Body of pancreas (tissue), 4 donors: ENCODE measurements at regions not wholly inside any gene's neighbourhood (a gene's known extent, or its start where the extent isn't known, plus 50 kb on each side); places are given as distances from the start of the nearest gene placed in this dataset.

ENCODE experiments used
- ATAC-seq: fragments of 150-250 bp; one replicate; pipeline ENCODE4 v1.9.1; 2016
- DNase-seq, 4 donors: peaks; one replicate each; pipeline ENCODE4 v3.0.0-alpha.2; 2019
- H3K27ac ChIP-seq, 4 donors: fragments of 200-600 bp; sonication (generic); 1 replicate in 3 of 4; 2 replicates in 1 of 4; pipeline versions ENCODE4 v1.5.1 to v1.6.1; 2016 to 2019; ENCODE audit warnings: mild to moderate bottlenecking in 1 of 4, mixed read lengths in 1 of 4, moderate library complexity in 1 of 4
- H3K27me3 ChIP-seq, 2 donors: fragments of 200-600 bp; sonication (generic); one replicate each; pipeline ENCODE4 v1.6.0; 2016; ENCODE audit warnings: mild to moderate bottlenecking in 1 of 2
- H3K36me3 ChIP-seq, 2 donors: fragments of 200-600 bp; sonication (generic); replicated peaks in 1 of 2; 2 replicates each; pipeline ENCODE4 v1.5.1; 2016; ENCODE audit warnings: low read depth in 2 of 2; ENCODE audit not compliant: insufficient read depth in 1 of 2
- H3K4me1 ChIP-seq: fragments of 200-600 bp; sonication (generic); one replicate; pipeline ENCODE4 v1.6.0; 2016
- H3K4me3 ChIP-seq, 2 donors: fragments of 200-600 bp; sonication (generic); 1 replicate in 1 of 2; 2 replicates in 1 of 2; pipeline ENCODE4 v1.5.1; 2016 to 2019
- H3K9me3 ChIP-seq, 3 donors: fragments of 200-600 bp; sonication (generic); 1 replicate in 2 of 3; 2 replicates in 1 of 3; pipeline ENCODE4 v1.5.1; 2016
- CTCF ChIP-seq, 7 experiments: fragments of 450-650 bp in 4 of 7; fragments of 200-600 bp in 3 of 7; sonication (generic) in 3 of 7; IDR thresholded peaks; one replicate each; pipeline ENCODE4 v1.5.1; 2016 to 2019; ENCODE audit warnings: antibody characterized with exemption in 7 of 7
- POLR2A ChIP-seq, 3 donors: fragments of 450-650 bp; IDR thresholded peaks; one replicate each; pipeline ENCODE4 v1.6.1; 2016; ENCODE audit warnings: antibody characterized with exemption in 3 of 3, mild to moderate bottlenecking in 2 of 3
- WGBS, 2 donors: methylation state at CpG; one replicate each; pipeline ENCODE4 v1.1.5; 2017; 5-methylcytosine and 5-hydroxymethylcytosine counted together
- intact Hi-C: fragments of 100-400 bp; cut with DNase I; formaldehyde crosslinking; loops from one replicate; pipeline ENCODE4 v1.15.1; 2023

DNA sequence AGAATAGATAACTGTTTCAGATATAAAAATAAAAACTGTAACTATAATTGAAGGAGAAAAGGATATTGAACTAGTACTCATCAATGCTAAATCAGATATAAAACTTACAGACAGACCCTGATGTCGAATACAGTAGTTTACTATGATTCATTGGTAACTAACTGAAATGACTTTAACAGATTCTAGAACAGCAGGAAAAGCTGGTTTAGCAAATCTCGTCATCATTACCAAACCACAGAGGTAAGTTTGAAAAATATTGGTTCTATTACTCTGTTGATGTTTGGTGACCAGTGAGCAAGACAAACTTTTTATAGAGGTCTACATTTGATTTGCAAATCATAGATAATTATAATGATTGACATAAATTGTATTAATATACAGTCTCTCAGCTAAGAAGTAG lies 551.4 kb upstream of the ADGRL3 start:
- no peak for TF ChIP-seq POLR2A (IDR thresholded peaks at IDR 0.05)
- TF ChIP-seq CTCF (IDR thresholded peaks at IDR 0.05): no peak
- Histone ChIP-seq H3K4me3 (no peak overlapping the region), H3K27me3 (no peaks in the 10 kb centered on the region), H3K36me3 (no peaks in the 10 kb centered on the region), H3K4me1 (no peaks in the 10 kb centered on the region), H3K9me3 (no peaks in the 10 kb centered on the region), H3K27ac (no peak overlapping the region)
- intact Hi-C loops: no loop called here
- no peak for ATAC-seq
- WGBS, 2 donors: 20 to 30% methylated on average over 2 of the region's 2 CpGs
- no peak for DNase-seq

DNA sequence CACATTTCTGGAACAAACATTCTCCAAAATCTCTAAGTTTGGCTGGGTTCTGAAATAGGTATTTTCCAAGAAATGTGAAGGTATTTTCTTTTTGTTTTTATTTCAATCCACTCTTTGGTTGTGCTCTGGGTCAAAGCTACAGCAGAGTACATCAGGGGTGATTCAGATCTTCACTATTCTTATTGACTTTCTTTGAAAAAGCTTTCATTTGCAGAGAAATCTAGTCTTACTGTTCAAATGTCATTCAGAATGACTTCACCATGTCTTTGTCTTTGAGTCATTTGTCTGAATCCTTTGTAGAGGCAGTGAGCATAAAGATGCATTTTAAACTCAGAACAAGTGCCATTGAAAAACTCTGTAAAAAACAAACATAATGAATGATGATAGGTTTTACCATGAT lies 547.2 kb upstream of the ADGRL3 start:
- Histone ChIP-seq H3K4me1 (no peaks in the 10 kb centered on the region), H3K27me3 (no peaks in the 10 kb centered on the region), H3K4me3 (no peak overlapping the region), H3K27ac (no peak overlapping the region), H3K9me3 (no peaks in the 10 kb centered on the region), H3K36me3 (no peaks in the 10 kb centered on the region)
- ATAC-seq (no peak), DNase-seq (no peak)
- TF ChIP-seq POLR2A (IDR thresholded peaks at IDR 0.05) (no peak), CTCF (IDR thresholded peaks at IDR 0.05) (no peak)
- intact Hi-C loops: no loop called here

DNA sequence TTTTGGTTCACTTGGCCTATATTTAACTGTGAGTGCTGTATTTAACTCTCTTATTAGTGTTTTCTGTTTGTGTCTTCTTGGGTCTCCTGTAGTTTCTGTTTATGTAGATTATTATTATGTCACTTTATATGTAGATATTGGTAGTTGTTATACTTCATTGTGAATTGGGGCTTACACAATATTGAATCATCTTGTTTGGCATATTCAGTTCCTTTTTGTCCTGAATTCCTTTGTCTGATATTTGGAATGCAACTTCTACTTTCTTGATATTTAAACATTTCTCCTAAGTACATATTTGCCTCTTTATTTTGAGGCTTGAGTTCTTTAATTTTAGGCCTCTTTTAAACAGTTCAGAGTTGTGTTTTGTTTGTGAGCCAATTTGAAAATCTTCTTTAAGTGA lies 544.8 kb upstream of the ADGRL3 start:
- Histone ChIP-seq H3K27me3 (no peaks in the 10 kb centered on the region), H3K4me1 (no peaks in the 10 kb centered on the region), H3K4me3 (no peak overlapping the region), H3K9me3 (no peaks in the 10 kb centered on the region), H3K27ac (no peak overlapping the region), H3K36me3 (no peaks in the 10 kb centered on the region)
- DNase-seq (no peak), ATAC-seq (no peak)
- no peak for TF ChIP-seq POLR2A (IDR thresholded peaks at IDR 0.05)
- no peak for TF ChIP-seq CTCF (IDR thresholded peaks at IDR 0.05)
- intact Hi-C loops: no loop called here

DNA sequence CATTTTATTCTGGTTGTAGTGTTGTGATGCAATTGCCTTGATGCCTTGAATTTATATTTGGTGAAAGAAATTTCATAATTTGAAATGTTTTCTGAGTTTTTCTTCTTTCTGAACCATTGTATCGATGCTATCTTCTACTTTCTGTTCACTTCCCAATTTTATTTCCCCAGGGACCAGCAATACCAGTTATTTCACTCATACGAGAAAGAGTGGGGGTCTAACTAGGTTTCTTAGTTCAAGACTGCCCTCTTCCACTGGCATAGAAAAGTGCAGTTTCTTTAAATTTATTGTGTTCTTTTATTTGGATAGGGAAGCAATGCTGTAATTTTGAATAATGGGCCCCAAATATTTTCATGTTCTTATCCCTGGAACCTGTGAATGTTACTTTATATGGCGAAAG lies 544.0 kb upstream of the ADGRL3 start:
- WGBS, 2 donors: 51 to 57% methylated on average over 3 of the region's 3 CpGs
- Histone ChIP-seq H3K4me1 (no peaks in the 10 kb centered on the region), H3K27me3 (no peaks in the 10 kb centered on the region), H3K27ac (no peak overlapping the region), H3K36me3 (no peaks in the 10 kb centered on the region), H3K4me3 (no peak overlapping the region), H3K9me3 (no peaks in the 10 kb centered on the region)
- TF ChIP-seq CTCF (IDR thresholded peaks at IDR 0.05) (no peak), POLR2A (IDR thresholded peaks at IDR 0.05) (no peak)
- DNase-seq (no peak), ATAC-seq (no peak)
- intact Hi-C loops: no loop called here

DNA sequence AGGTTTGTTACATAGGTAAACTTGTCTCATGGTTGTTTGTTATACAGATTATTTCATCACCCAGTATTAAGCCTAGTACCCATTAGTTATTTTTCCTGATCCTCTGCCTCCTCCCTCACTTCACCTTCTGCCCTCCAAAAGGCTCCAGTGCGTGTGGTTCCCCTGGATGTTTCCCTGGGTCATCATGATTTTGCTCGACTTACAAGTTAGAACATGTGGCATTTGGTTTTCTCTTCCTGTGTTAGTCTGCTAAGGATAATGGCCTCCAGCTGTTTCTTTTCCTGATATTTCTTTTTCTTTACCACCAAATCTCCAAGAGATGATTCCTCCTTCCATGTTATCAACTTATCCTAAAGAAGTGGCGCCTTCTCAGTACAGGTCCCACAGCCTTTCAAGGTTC lies 543.1 kb upstream of the ADGRL3 start:
- no peak for ATAC-seq
- no peaks in the 10 kb centered on the region for H3K4me1 ChIP-seq

More for the DNA sequence above, 543.1 kb upstream of the ADGRL3 start:
- no peaks in the 10 kb centered on the region for H3K27me3 ChIP-seq
- TF ChIP-seq CTCF (IDR thresholded peaks at IDR 0.05): no peak
- TF ChIP-seq POLR2A (IDR thresholded peaks at IDR 0.05): no peak
- H3K9me3 ChIP-seq: no peaks in the 10 kb centered on the region
- no peaks in the 10 kb centered on the region for H3K36me3 ChIP-seq
- no peak for DNase-seq
- H3K4me3 ChIP-seq: no peak overlapping the region
- 51 to 57% methylated on average over 3 of the region's 3 CpGs for WGBS, 2 donors
- intact Hi-C loops: no loop called here
- H3K27ac ChIP-seq: no peak overlapping the region
